Renal cortical epithelial cell (primary cell): ENCODE measurements at regions not wholly inside any gene's neighbourhood (a gene's known extent, or its start where the extent isn't known, plus 50 kb on each side); places are given as distances from the start of the nearest gene placed in this dataset.
"Not testable (repeated sequence)": the region's sequence is repeated elsewhere in the genome, so short reads cannot be mapped to it uniquely, and the experiment has no call there.

Experiments
- DNase-seq: peaks from one replicate; pipeline ENCODE4 v3.0.0-alpha.2; 2011; ENCODE audit warnings: low read depth

DNA sequence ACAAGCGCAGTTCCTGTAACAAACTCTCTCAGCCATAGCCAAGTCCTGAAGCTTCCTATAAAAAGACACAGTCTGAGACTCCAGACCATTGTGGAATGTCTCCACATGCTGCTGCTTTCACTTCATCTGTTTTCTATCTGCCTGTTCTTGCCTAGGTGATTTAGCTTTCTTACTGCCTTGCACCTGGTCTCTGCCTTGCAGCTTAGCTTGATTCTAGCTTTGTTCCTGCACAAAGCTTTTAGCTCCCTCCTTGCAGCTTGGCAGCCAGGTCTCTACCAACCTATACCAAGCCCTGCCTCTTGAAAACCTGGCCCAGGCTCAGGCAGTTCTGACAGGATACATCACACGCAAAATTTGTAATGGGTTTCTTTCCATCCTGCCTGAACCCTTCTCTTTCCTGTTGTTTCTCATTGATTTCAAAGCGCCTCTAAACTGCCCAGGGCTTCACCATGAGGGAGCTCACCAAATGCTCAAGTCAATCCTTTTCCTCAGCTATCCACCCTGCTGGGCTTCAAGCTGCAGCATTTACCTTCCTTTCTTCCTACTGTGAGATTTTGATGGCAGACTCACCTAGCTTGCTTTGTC, 941.3 kb upstream of the NXPH2 start:
- peak; percentile 4 for DNase-seq

DNA sequence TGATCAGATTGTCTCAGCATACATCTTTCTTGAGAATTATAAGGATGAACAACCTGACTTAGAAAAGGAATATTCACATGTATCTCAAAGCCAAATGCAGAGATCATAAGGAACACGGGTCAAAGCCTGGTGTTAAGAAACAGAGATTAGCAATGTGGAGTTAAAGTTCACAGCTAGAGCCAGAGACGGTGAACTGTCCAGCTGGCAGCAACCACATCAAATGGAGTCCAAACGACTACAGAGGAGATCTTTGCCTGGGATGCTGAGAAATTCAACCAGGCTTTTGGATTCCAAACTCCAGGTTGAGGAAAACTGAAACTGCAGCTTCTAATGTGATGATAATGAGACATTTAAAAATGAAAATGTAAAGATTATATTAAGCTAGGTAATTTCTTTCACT, 939.9 kb upstream of the NXPH2 start:
- DNase-seq, result no peak

DNA sequence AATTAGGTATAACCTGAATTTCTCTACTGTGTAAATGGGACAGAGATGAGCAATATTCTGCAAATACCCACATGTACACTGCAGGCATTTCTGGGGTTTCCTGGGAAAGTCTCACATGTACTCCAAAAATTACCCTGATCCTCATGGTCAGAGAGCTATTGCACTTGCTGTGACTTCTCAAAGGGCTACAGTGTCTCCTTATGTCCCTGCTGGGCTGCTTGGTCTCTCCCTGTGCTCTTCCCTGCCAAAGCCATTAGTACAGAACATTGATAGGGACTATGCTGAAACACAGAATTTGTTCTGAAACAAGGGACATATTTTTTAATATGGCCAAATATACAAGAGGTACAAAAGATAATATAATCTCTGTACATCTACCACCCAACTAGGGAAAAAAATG, 924.4 kb upstream of the NXPH2 start:
- no peak for DNase-seq

DNA sequence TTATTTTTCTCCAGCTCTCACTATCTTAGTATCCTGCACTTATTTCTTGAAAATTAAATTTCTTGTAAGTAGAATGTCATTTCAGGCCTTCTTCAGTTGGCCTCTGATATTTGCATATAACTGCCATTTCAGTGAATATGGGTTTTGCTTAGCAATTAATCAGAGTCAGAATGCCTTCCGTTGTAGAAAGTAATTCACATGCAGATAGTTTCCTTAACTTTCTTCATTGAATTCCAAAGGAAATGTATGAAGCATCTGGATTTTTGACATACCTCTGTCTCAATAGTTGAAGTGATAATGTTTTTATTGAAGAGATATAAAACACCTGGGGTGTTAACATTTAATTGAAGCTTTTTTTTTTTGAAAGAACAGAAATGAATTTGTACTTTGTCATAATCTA, 914.1 kb upstream of the NXPH2 start:
- DNase-seq, result no peak

DNA sequence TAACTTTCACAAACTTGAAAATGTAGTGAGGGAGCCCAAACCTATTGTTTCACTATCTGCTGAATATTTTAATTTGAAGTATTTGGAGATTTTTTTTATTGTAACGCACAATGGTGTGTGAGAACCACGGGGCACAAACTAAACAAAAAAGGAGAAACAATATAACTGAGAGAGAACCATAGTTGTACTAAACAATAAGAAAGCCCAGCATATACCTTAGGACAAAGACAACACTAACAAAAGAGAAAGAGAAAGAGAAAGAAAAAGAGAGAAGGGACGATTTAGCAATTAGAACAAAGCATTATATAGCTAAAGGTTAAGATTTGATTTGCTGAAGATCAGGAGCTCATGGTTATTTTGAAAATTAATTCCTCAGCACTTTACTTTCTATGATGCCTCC, 906.0 kb upstream of the NXPH2 start:
- no peak for DNase-seq

DNA sequence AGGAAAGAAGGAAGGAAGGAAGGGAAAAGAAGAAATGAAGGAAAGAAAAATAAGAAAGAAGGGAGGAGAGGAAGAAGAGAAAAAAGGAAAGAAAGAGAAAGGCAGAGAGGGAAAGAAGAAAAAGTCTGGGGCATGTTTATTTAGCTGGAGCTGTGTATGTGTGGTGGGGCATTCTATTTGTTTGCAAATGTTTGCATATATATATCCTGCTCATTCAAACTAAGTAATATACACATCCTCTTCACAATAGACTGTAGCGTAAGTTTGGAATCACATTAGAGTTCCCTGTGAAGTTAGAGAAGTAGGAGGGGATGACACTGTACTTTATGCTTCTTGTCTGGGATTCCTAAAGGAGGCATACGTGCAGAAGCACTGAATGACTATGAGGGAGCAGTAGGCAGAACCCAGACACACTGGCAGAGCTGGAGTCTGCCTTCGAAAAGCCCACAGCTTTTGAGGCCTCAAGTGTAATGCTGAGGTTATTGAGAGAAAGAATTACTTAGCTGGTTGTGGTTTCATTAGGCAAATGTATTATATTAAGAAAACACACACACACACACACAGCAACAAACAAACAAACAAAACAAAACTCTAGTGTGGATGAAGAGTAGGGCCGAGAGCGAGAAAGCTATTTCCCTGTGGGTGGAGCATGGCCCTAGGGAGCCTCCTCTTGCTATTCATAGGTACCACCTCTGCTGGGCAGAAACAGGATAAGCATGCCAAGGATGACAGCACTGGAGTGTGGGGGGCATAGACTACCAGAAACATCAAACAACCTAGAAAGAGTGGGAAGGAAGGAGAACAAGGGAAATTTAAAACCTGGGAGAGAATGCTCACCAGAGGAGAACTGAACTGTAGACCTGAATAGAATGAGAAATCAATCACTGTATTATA, 905.1 kb upstream of the NXPH2 start:
- no peak for DNase-seq

DNA sequence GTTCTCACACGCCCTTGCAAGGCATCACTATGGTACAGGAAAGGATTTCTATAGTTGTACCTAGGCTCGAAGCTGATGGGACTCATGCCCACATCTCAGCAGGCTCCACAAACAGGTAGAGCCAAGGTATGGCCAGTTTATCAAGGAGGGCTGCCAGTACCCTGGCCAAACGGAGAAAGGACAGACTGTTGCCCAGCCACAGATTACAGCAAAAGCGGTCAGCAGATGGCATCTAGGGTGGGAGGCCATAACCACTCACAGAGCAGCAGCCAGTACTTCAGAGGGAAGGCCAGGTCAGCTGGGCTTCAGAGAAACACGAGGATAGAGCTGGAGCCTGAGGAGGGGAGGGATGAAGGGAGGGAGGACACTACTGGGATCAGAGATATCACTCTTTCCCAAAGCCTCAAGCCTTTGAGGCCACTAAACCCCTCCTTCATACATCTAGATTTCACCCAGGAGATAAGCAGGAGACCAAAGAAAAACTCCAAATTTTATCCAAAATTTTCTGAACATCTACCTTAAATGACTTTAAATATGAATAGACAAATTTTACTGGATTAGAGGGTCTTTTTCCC, 904.2 kb upstream of the NXPH2 start:
- DNase-seq, result no peak

DNA sequence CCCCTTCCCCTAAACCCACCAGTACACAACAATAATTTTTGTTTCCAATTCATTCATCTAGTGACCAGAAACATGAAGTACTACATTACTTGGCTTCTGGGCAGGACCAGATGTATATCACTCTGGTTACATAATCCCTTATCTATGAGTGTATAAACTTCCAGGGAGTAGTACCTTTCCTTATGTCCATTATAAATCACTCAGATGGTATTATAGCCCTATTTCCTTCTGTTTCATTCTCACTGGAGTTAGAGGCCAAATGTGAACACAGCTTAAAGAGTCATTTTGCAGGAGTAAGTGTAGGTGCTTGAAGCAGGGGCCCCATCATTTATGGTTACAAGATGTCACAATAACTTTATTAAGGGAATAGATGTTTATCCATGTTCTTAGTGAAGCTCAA, 894.4 kb upstream of the NXPH2 start:
- DNase-seq, result no peak

DNA sequence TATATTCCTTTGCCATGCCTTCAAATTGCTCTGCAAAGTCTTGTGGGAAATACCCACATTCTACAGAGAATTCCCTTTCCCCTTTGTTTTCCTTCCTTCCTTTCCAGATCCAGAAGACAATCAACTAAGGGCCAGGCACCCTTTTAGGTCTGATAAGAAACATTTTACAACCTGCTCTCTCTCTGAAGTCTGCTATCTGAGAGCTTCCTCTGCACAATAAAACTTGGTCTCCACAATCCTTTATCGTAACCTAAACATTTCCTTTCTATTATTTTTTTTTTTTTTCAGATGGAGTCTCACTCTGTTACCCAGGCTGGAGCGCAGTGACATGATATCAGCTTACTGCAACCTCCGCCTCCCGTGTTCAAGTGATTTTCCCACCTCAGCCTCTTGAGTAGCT, 893.3 kb upstream of the NXPH2 start:
- not testable (repeated sequence) for DNase-seq

DNA sequence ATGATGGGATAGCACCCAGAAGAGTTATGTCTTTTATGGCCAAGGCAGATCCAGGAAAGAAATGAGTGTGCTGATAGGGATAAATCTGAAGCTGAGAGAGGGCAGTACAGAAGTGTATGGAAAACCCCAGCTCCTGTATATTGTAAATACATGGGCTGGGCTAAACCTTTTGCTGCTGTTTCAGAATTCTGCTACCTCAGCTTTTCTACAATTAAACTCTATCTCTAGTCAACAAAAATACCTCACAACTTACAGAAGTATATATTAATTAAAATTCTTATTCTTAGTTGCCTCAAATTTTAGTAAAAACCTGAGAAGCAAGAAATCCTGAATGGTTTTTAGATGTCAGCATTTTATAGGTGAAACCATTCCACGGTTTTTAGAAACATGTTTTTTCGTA, 889.5 kb upstream of the NXPH2 start:
- DNase-seq, result no peak

DNA sequence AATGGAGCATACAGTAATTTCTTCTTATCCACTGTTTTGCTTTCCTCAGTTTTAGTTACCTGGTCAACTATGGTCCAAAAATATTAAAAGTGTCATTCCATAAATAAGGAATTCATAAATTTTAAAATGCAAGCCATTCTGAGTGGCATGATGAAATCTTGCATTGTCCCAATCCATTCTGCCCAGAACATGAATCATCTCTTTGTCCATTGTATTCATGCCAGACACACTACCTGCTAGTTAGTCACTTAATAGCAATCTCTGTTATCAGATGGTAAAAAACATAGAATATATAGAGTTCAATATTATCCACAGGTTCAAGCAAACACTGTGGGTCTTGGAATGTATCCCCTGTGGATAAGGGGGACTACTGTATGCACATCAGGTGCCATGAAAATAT, 872.2 kb upstream of the NXPH2 start:
- peak; percentile 23 for DNase-seq

DNA sequence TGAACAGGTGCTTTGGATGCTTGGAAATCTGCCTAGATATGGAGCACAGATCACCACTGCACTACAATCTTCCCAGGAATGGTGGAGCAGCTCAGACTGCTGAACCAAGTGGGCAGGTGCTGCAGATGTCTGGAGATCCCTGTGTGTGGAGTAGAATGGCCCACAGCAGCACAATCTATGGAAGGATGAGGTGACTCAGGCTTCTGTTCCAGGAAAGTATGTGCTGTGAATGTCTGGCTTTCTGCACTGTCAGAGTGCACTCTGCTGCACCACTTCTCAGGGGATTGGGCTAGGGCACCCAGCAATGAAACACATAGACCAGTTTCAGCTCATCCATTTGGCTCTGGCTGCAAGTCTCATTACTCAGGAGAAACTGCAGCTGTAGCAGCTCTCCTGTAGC, 865.4 kb upstream of the NXPH2 start:
- DNase-seq, result no peak

DNA sequence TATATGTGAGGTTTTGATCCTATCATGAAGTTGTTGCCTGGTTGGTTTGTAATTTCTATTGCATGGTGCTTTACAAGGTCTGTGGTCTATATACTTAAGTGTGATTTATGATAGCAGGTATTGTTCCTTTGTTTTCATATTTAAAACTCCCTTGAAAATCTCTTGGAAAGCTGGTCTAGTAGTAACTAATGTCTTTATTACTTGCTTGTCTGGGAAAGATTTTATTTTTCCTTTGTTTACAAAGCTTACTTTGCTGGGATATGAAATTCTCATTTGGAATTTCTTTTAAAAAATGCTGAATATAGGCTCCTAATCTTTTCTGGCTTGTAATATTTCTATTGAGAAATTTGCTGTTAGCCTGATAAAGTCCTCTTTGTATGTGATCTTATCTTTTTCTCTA, 862.9 kb upstream of the NXPH2 start:
- no peak for DNase-seq

DNA sequence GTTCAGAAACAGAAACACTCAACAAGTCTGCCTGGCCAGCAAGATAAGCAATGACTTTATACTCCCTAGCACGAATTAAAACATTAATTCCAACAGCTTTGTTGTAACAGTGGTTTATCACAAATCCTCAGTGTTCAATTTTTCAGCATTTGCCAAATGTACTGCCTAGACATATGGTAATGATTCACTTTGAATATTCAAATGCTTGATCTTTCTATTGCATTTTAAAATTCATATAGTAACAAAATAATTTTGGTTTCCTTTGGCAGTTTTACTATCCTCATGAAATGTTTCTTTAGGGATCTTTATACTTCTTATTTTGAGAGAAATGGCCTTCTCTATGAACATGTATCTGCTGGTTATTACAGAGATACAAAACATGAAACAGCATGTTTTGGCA, 851.8 kb upstream of the NXPH2 start:
- DNase-seq, result no peak

DNA sequence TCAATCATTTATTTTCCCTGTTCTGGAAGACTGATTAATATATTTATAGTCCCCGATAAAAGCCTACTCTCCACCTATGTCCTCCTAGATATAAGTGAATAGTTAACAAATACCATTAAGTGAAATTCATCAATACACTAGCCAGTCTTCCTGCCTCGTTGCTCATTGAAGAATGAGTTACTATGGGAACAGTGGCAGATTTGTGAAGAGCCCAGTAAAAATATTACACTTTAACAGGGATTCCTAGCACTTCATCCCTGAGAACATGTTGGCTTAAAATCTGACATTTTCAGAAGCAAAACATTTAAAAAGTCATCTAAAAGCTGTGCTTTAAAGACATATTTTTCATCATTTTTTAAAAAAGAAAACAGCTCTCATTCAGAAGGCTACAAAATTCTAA, 848.7 kb upstream of the NXPH2 start:
- no peak for DNase-seq

DNA sequence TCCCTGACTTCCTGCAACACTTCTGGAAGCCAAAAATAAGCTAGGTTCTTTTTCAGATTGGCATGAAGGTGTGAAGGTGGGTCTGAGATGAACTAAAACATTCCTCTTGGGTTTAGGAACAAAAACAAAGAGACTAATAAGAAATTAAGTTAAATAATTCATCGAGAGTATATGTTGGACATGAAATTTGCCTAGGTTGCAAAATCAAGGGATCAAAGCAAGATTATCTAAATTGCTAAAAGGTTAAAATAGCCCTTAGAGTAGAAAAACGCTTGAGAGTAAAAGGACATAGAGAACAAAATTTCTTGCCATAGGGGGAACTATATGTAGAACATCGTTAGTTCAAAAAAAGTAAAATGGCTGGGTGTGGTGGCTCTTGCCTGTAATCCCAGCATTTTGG, 845.9 kb upstream of the NXPH2 start:
- DNase-seq, result no peak

DNA sequence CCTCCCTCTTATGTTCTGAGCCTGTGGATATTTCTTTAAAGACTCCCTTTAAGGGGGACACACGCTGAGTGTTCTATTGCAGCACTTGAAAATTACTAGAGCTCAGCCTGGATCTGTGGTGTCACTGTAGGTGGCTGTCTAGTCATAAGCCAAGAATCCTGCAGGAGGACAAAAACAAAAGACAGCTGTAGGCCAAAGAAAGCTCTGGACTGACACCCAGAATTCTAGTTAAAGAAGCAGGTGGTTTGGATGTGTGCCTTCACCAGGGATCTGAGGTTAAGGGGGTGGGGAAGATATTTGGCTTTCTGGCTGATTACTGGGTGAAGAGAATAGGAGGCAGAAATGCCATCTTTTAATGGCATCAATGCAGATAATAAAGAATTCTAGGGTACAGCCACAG, 842.5 kb upstream of the NXPH2 start:
- no peak for DNase-seq

DNA sequence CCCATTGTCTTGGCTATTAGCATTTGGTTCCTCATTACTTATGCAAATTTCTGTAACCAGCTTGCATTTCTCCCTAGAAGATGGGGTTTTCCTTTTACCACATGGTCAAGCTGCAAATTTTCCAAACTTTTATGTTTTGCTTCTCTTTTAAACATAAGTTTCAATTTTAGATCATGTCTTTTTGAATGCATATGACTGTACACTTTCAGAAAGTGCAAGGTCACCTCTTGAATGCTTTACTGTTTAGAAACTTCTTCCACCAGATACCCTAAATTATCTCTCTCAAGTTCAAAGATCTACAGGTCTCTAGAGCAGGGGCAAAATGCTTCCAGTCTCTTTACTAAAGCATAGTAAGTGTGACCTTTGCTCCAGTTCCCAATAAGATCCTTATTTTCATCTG, 837.6 kb upstream of the NXPH2 start:
- no peak for DNase-seq

DNA sequence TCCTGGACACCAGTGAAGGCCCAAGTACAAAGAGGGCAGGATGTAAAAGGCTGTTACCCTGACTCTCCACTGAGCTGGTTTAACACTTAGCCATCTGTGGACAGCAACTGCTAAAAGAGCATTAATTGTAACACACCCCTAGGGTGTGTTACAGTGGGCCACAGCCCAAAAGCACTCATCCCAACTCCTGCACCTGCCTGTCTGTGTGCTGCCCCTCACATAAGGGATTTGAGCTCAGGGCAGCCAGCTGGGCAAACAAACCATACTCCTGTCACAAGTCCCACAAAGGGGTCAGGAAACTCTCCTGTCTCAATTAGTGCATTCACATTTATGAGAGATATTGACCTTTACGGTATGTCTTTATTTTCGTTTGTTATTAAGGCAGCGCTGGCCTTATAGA, 833.1 kb upstream of the NXPH2 start:
- DNase-seq, result no peak

DNA sequence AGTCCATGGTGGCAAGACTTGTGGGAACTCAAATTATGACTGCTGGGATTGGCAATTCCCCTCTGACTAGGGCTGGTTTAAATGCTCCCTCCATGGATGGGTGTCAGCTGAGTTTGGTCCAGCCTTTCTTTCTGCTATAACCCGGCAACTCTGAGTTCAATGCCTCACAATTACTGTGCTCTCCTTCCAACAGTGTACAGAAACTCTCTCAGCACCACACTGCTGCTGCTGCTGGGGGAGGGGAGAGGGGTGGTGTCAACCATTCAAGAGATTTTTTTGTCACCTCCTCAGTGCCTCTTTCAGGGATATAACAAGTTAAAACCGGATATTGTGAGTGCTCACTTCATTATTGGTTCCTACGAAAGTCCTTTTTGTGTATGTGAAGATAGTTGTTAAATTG, 830.3 kb upstream of the NXPH2 start:
- DNase-seq, result no peak

DNA sequence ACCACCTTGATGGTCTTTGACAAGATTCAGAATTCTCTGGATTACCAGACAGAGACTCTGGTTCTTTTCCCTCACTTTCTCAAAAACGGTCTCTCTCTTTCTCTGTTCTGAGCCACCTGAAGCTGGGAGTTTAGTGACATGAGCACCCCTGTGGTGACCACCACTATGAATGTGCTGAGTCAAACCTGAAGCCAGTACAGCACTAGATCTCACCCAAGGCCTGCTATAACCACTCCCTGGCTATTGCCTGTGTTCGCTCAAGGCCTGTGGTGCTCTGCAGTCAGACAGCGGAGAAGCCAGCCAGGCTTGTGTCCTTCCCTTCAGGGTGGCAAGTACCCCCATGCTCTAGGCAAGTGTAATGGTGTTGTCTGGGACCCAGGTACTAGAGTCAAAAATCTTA, 828.9 kb upstream of the NXPH2 start:
- DNase-seq, result no peak

DNA sequence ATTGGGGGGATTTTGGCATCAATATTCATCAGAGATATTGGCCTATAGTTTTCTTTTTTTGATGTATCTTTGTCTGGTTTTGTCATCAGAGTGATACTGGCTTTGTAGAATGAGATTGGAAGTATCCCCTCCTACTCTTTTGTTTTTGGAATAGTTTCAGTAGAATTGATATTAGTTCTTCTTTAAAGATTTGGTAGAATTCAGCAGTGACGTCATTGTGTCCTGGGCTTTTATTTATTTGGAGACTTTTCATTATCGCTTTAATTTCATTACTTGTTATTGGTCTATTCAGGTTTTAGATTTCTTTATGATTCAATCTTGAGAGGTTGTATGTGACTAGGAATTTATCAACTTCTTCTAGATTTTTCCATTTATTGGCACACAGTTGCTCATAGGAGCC, 825.5 kb upstream of the NXPH2 start:
- no peak for DNase-seq

DNA sequence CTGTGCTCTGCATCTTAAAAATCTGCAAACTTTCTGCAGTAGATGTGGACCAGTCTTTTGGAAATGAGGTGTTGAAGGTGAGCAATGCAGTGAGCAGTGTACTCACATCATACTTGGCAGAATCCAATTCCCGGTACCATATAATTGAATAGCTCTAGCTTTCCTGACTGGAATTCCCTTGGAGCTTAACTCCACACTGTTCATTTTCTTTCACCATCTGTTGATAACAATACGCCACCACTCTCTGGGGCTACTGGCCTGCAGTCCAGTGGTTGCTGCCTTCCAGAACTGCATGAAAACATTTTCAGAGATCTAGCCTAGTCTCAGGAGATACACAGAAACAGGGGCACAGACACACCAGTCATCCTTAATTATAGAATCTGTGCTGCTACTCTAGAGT, 820.0 kb upstream of the NXPH2 start:
- no peak for DNase-seq

DNA sequence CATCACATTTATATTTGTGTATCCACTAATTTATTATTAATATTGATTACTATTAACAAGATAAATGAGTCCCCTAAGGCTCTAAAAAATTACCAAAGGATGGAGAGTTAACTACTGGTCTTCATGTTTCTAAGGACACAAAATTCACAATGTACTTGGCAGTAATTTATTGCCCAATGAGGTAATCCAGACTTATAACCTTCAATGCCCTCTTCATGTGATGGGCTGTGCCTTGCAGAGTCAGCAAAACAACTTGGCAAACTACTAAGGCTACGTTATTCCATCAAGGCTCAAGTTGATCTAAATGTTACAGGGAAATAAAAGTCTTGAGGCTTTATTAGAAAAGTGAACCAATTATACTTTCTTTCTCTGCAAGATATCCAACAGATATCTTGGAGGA, 804.9 kb upstream of the NXPH2 start:
- no peak for DNase-seq
